Effector memory CD8-positive, alpha-beta T cell (primary cell): ENCODE measurements at regions not wholly inside any gene's neighbourhood (a gene's known extent, or its start where the extent isn't known, plus 50 kb on each side); places are given as distances from the start of the nearest gene placed in this dataset.

Source experiments
- ATAC-seq: fragments of 150-1000 bp; cut with Tn5 transposase; replicated peaks from 2 replicates; pipeline ENCODE4 v1.10.0; 2021; ENCODE audit warnings: mild to moderate bottlenecking, moderate library complexity
- DNase-seq, 3 experiments: peaks; one replicate each; pipeline ENCODE4 v3.0.0; 2021
- H3K27ac Mint-ChIP-seq, 2 donors: one replicate each; pipeline ENCODE4 v1.8.0; 2022; ENCODE audit warnings: mild to moderate bottlenecking in 2 of 2, mixed read lengths in 2 of 2, moderate library complexity in 2 of 2
- H3K27me3 Mint-ChIP-seq, 2 donors: one replicate each; pipeline ENCODE4 v1.8.0; 2022; ENCODE audit warnings: mixed read lengths in 2 of 2
- H3K36me3 Mint-ChIP-seq: one replicate; pipeline ENCODE4 v1.8.0; 2022; ENCODE audit warnings: mild to moderate bottlenecking, moderate library complexity, mixed read lengths; ENCODE audit not compliant: insufficient read depth
- H3K4me1 Mint-ChIP-seq, 2 donors: one replicate each; pipeline ENCODE4 v1.8.0; 2022; ENCODE audit warnings: low read depth in 2 of 2, mixed read lengths in 2 of 2
- H3K4me3 Mint-ChIP-seq, 2 donors: one replicate each; pipeline ENCODE4 v1.8.0; 2022; ENCODE audit warnings: mild to moderate bottlenecking in 2 of 2, mixed read lengths in 2 of 2, moderate library complexity in 2 of 2
- H3K9me3 Mint-ChIP-seq, 2 donors: one replicate each; pipeline ENCODE4 v1.8.0; 2022; ENCODE audit warnings: mixed read lengths in 2 of 2

GRCh38 chr4:184879271-184879670, 53.5 kb upstream of the ACSL1 start:
- Mint-ChIP-seq H3K9me3 (no peaks in the 10 kb centered on the region), H3K27me3 (peaks cover 16 to 43% of the 10 kb centered on the region in 2 donors), H3K36me3 (no peaks in the 10 kb centered on the region), H3K27ac (no peak overlapping the region), H3K4me3 (no peak overlapping the region), H3K4me1 (no peaks in the 10 kb centered on the region)
- DNase-seq (no peak), ATAC-seq (no peak)

GRCh38 chr4:184882276-184882675, 56.5 kb upstream of the ACSL1 start:
- DNase-seq (no peak), ATAC-seq (no peak)
- Mint-ChIP-seq H3K27ac (no peak overlapping the region), H3K36me3 (no peaks in the 10 kb centered on the region), H3K27me3 (peaks cover 11 to 37% of the 10 kb centered on the region in 2 donors), H3K9me3 (no peaks in the 10 kb centered on the region), H3K4me1 (no peaks in the 10 kb centered on the region), H3K4me3 (no peak overlapping the region)

- no peak for DNase-seq
- H3K9me3 Mint-ChIP-seq: no peaks in the 10 kb centered on the region
- no peak overlapping the region for H3K27ac Mint-ChIP-seq
- ATAC-seq: no peak
- H3K4me1 Mint-ChIP-seq: no peaks in the 10 kb centered on the region
- no peak overlapping the region for H3K4me3 Mint-ChIP-seq
- peaks cover 16 to 44% of the 10 kb centered on the region in 2 donors for H3K27me3 Mint-ChIP-seq
- no peaks in the 10 kb centered on the region for H3K36me3 Mint-ChIP-seq
These were observed 57.3 kb upstream of the ACSL1 start for GRCh38 chr4:184883024-184883423.

GRCh38 chr4:184884883-184885282, 59.1 kb upstream of the ACSL1 start:
- Mint-ChIP-seq H3K4me1 (no peaks in the 10 kb centered on the region), H3K27ac (peak overlapping the region in 1 of 2 donors; percentile 71), H3K27me3 (peaks cover 28 to 51% of the 10 kb centered on the region in 2 donors), H3K4me3 (no peak overlapping the region), H3K36me3 (no peaks in the 10 kb centered on the region), H3K9me3 (no peaks in the 10 kb centered on the region)
- ATAC-seq: no peak
- no peak for DNase-seq

- peaks cover 35 to 52% of the 10 kb centered on the region in 2 donors for H3K27me3 Mint-ChIP-seq
- no peaks in the 10 kb centered on the region for H3K9me3 Mint-ChIP-seq
- H3K4me3 Mint-ChIP-seq: no peak overlapping the region
- ATAC-seq (no peak), DNase-seq (no peak)
- H3K27ac Mint-ChIP-seq: no peak overlapping the region
- H3K4me1 Mint-ChIP-seq: no peaks in the 10 kb centered on the region
- no peaks in the 10 kb centered on the region for H3K36me3 Mint-ChIP-seq
These were observed 59.8 kb upstream of the ACSL1 start for GRCh38 chr4:184885602-184886001.

GRCh38 chr4:184887333-184887732, 61.6 kb upstream of the ACSL1 start:
- H3K4me3 Mint-ChIP-seq: no peak overlapping the region
- no peaks in the 10 kb centered on the region for H3K36me3 Mint-ChIP-seq
- no peaks in the 10 kb centered on the region for H3K4me1 Mint-ChIP-seq
- H3K27ac Mint-ChIP-seq: no peak overlapping the region
- H3K9me3 Mint-ChIP-seq: no peaks in the 10 kb centered on the region
- peaks cover 33 to 38% of the 10 kb centered on the region in 2 donors for H3K27me3 Mint-ChIP-seq
- no peak for ATAC-seq
- no peak for DNase-seq

- no peak for ATAC-seq
- Mint-ChIP-seq H3K4me3 (no peak overlapping the region), H3K27ac (no peak overlapping the region), H3K9me3 (no peaks in the 10 kb centered on the region), H3K36me3 (no peaks in the 10 kb centered on the region), H3K27me3 (peaks cover 31 to 38% of the 10 kb centered on the region in 2 donors), H3K4me1 (no peaks in the 10 kb centered on the region)
- no peak for DNase-seq
These were observed 62.2 kb upstream of the ACSL1 start for GRCh38 chr4:184887947-184888346.

GRCh38 chr4:184889666-184890335, 64.0 kb upstream of the ACSL1 start:
- no peak for DNase-seq
- Mint-ChIP-seq H3K4me1 (no peaks in the 10 kb centered on the region), H3K27ac (no peak overlapping the region), H3K9me3 (no peaks in the 10 kb centered on the region), H3K36me3 (no peaks in the 10 kb centered on the region), H3K4me3 (no peak overlapping the region), H3K27me3 (peaks cover 43 to 53% of the 10 kb centered on the region in 2 donors)
- ATAC-seq: no peak

GRCh38 chr4:184890499-184890898, 64.7 kb upstream of the ACSL1 start:
- no peak for DNase-seq
- no peaks in the 10 kb centered on the region for H3K4me1 Mint-ChIP-seq
- no peak overlapping the region for H3K27ac Mint-ChIP-seq
- ATAC-seq: no peak
- H3K36me3 Mint-ChIP-seq: no peaks in the 10 kb centered on the region
- H3K27me3 Mint-ChIP-seq: peaks cover 47 to 60% of the 10 kb centered on the region in 2 donors
- H3K4me3 Mint-ChIP-seq: no peak overlapping the region
- no peaks in the 10 kb centered on the region for H3K9me3 Mint-ChIP-seq

GRCh38 chr4:184891816-184892397, 66.1 kb upstream of the ACSL1 start:
- H3K27ac Mint-ChIP-seq: no peak overlapping the region
- H3K4me1 Mint-ChIP-seq: peaks cover 0 to 2% of the 10 kb centered on the region in 2 donors
- H3K36me3 Mint-ChIP-seq: no peaks in the 10 kb centered on the region
- no peak for ATAC-seq
- H3K4me3 Mint-ChIP-seq: no peak overlapping the region
- DNase-seq: no peak
- H3K27me3 Mint-ChIP-seq: peaks cover 53 to 66% of the 10 kb centered on the region in 2 donors
- no peaks in the 10 kb centered on the region for H3K9me3 Mint-ChIP-seq

- Mint-ChIP-seq H3K27me3 (peaks cover 56 to 66% of the 10 kb centered on the region in 2 donors), H3K27ac (no peak overlapping the region), H3K9me3 (no peaks in the 10 kb centered on the region), H3K4me1 (peaks cover 0 to 4% of the 10 kb centered on the region in 2 donors), H3K36me3 (no peaks in the 10 kb centered on the region), H3K4me3 (no peak overlapping the region)
- DNase-seq (no peak), ATAC-seq (no peak)
These were observed 67.2 kb upstream of the ACSL1 start for GRCh38 chr4:184892999-184893398.

- peaks cover 0 to 6% of the 10 kb centered on the region in 2 donors for H3K4me1 Mint-ChIP-seq
- H3K27me3 Mint-ChIP-seq: peaks cover 50 to 67% of the 10 kb centered on the region in 2 donors
- H3K27ac Mint-ChIP-seq: no peak overlapping the region
These were observed 68.2 kb upstream of the ACSL1 start for GRCh38 chr4:184893801-184894571.

GRCh38 chr4:184895012-184895695, 69.4 kb upstream of the ACSL1 start:
- Mint-ChIP-seq H3K4me3 (no peak overlapping the region), H3K27me3 (peaks cover 51 to 71% of the 10 kb centered on the region in 2 donors), H3K4me1 (peaks cover 0 to 6% of the 10 kb centered on the region in 2 donors), H3K36me3 (no peaks in the 10 kb centered on the region), H3K27ac (no peak overlapping the region), H3K9me3 (no peaks in the 10 kb centered on the region)
- no peak for DNase-seq
- ATAC-seq: no peak

More at GRCh38 chr4:184893801-184894571, 68.2 kb upstream of the ACSL1 start:
- H3K9me3 Mint-ChIP-seq: no peaks in the 10 kb centered on the region
- DNase-seq (no peak), ATAC-seq (no peak)
- no peak overlapping the region for H3K4me3 Mint-ChIP-seq
- no peaks in the 10 kb centered on the region for H3K36me3 Mint-ChIP-seq
